GM12878 (cell line): ENCODE measurements at regions not wholly inside any gene's neighbourhood (a gene's known extent, or its start where the extent isn't known, plus 50 kb on each side); places are given as distances from the start of the nearest gene placed in this dataset.

ENCODE experiments used
- ATAC-seq: fragments of 200-7000 bp; cut with Tn5 transposase; 3 replicates; pipeline ENCODE4 v1.9.1; 2020; ENCODE audit warnings: mild to moderate bottlenecking, moderate library complexity
- BruUV-seq: library from RNA; stranded (reverse); fragments of 400-500 nt; replicated peaks from 2 replicates; lab custom pipeline; 2021; lab: Mats Ljungman, UMichigan
- CTCF ChIA-PET: fragments of 300-600 bp; sonication (Branson Sonifier 250); formaldehyde crosslinking; extraction: SDS; loops from one replicate; lab custom pipeline; 2021; ENCODE audit warnings: inconsistent platforms; lab: Yijun Ruan, JAX
- POLR2A ChIA-PET: fragments of 350-600 bp; formaldehyde crosslinking; extraction: SDS; loops from one replicate; lab custom pipeline; 2021; ENCODE audit warnings: inconsistent platforms; lab: Charles Lee
- RAD21 ChIA-PET: fragments of 300-600 bp; sonication (Branson Sonifier 250); formaldehyde crosslinking; loops from one replicate; lab custom pipeline; 2023; ENCODE audit warnings: antibody characterized with exemption; ENCODE audit not compliant: unreplicated experiment; lab: Charles Lee
- SMC1A ChIA-PET: fragments of 300-600 bp; sonication (Branson Sonifier 250); formaldehyde crosslinking; loops from one replicate; lab custom pipeline; 2023; ENCODE audit not compliant: unreplicated experiment, uncharacterized antibody; lab: Charles Lee
- DNase-seq: peaks from one replicate; pipeline ENCODE4 v3.0.0-alpha.2; 2011; ENCODE audit warnings: low read depth, low spot score
- FAIRE-seq: peaks from 3 replicates; lab custom pipeline; 2011; peaks lifted over from hg19 to GRCh38; lab: Jason Lieb, UNC
- H2AFZ ChIP-seq: 2 replicates; pipeline ENCODE4 v1.6.0; 2011; ENCODE audit warnings: low read depth, low read length, control low read depth; ENCODE audit not compliant: control insufficient read depth
- H3K27ac ChIP-seq: 2 replicates; pipeline ENCODE4 v1.5.1; 2011; ENCODE audit warnings: control low read depth; ENCODE audit not compliant: control insufficient read depth, insufficient read depth
- H3K27me3 ChIP-seq, 2 experiments: replicated peaks in 1 of 2; 2 replicates each; pipeline versions ENCODE4 v1.6.0 to v1.6.1; 2011; ENCODE audit warnings: low read length in 1 of 2; ENCODE audit not compliant: control insufficient read depth in 2 of 2, insufficient read depth in 2 of 2
- H3K36me3 ChIP-seq, 2 experiments: 2 replicates each; pipeline ENCODE4 v1.5.1; 2011; ENCODE audit warnings: low read length in 1 of 2; ENCODE audit not compliant: control insufficient read depth in 2 of 2, insufficient read depth in 2 of 2
- H3K4me1 ChIP-seq: 2 replicates; pipeline ENCODE4 v1.6.1; 2011; ENCODE audit warnings: mild to moderate bottlenecking, low read length, moderate library complexity, mixed read lengths; ENCODE audit not compliant: control insufficient read depth, insufficient read depth
- H3K4me2 ChIP-seq: 2 replicates; pipeline ENCODE4 v1.6.0; 2011; ENCODE audit warnings: control low read depth; ENCODE audit not compliant: control insufficient read depth, insufficient read depth
- H3K4me3 ChIP-seq: fragments of 200-600 bp; sonication (generic); 2 replicates; pipeline ENCODE4 v1.5.1; 2016
- H3K79me2 ChIP-seq: 2 replicates; pipeline ENCODE4 v1.6.0; 2011; ENCODE audit warnings: low read length; ENCODE audit not compliant: control insufficient read depth, insufficient read depth
- H3K9ac ChIP-seq: 2 replicates; pipeline ENCODE4 v1.8.0; 2011; ENCODE audit warnings: low read length, control low read depth, mixed read lengths; ENCODE audit not compliant: control insufficient read depth, insufficient read depth
- H3K9me3 ChIP-seq: replicated peaks from 3 replicates; pipeline ENCODE4 v1.5.1; 2011; ENCODE audit warnings: mild to moderate bottlenecking, low read length; ENCODE audit not compliant: control insufficient read depth, insufficient read depth
- H4K20me1 ChIP-seq: 2 replicates; pipeline ENCODE4 v1.6.0; 2011; ENCODE audit not compliant: control insufficient read depth, insufficient read depth
- BHLHE40 ChIP-seq, 2 experiments: fragments of 450-650 bp in 1 of 2; IDR thresholded peaks; 2 replicates each; pipeline ENCODE4 v1.6.1; 2011 to 2017; ENCODE audit warnings: low read depth in 2 of 2, borderline replicate concordance in 1 of 2, improper control_type of control experiment in 1 of 2, low read length in 1 of 2, mild to moderate bottlenecking in 1 of 2
- CBFB ChIP-seq: IDR thresholded peaks from 2 replicates; pipeline ENCODE4 v1.6.1; 2016; ENCODE audit warnings: antibody characterized with exemption, low read depth
- FOXK2 ChIP-seq: fragments of 450-650 bp; IDR thresholded peaks from 2 replicates; pipeline ENCODE4 v1.6.1; 2017; ENCODE audit warnings: mild to moderate bottlenecking, moderate library complexity
- IRF4 ChIP-seq: IDR thresholded peaks from 2 replicates; pipeline ENCODE4 v1.6.1; 2011; ENCODE audit warnings: low read depth, low read length
- RAD51 ChIP-seq: fragments of 450-650 bp; IDR thresholded peaks from 2 replicates; pipeline ENCODE4 v1.6.1; 2016; ENCODE audit warnings: moderate library complexity, mild to moderate bottlenecking, inconsistent platforms
- SPI1 ChIP-seq: IDR thresholded peaks from 2 replicates; pipeline ENCODE4 v1.6.1; 2011; ENCODE audit warnings: low read depth, mild to moderate bottlenecking, low read length, moderate library complexity, borderline replicate concordance; ENCODE audit not compliant: insufficient read depth
- WGBS: methylation state at CpG from one replicate; pipeline ENCODE4 v1.1.6; 2016; ENCODE audit warnings: low lambda C conversion rate; ENCODE audit not compliant: insufficient replicate concordance, insufficient coverage; ENCODE audit errors: missing lambda C conversion rate; 5-methylcytosine and 5-hydroxymethylcytosine counted together
- in situ Hi-C: fragments of 300-500 bp; cut with MboI; formaldehyde crosslinking; loops from 9 replicates; pipeline ENCODE4 v1.14.3; 2018; ENCODE audit warnings: mixed read lengths
- intact Hi-C: fragments of 100-400 bp; cut with micrococcal nuclease; formaldehyde crosslinking; loops from one replicate; pipeline ENCODE4 v1.14.2; 2022; ENCODE audit not compliant: unreplicated experiment

DNA sequence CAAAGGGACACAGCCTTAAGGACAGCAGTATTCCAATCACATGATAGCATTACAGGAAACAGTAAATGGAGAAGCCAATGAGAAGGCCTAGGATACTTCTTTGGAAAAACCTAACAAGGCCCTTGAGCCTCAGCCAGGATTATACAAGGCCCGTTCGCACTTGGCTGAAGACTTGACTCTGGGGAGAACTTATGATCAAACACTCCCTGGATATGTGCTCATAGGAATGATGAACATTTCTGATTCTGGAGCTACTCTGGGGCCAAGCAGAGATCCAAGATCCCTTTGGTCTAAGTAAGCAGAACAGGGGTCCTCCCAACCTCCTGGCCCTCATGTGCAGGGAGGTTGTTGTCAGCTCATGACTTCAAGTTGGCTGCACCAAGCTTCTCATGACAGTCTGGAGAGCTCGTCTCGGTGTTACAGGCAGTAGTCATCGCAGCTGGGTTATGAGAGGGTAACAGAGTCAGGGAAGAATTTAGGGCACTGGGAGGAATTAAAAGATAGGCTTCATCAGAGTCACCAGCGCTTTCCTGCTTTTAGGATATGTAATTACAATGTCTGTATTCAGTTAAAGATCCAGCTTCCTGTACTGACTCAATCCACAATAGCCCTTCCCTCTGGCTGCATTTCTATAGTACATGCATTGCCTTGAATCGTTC lies 92.5 kb upstream of the IRF2BP2 start:
- Histone ChIP-seq H3K9me3 (no peaks in the 10 kb centered on the region; the same call in 2 of the 3 replicates), H4K20me1 (no peaks in the 10 kb centered on the region), H3K4me3 (no peak overlapping the region), H3K27ac (no peak overlapping the region), H3K9ac (no peak overlapping the region), H3K4me1 (peaks cover 11% of the 10 kb centered on the region), H3K4me2 (no peak overlapping the region), H3K36me3 (no peaks in the 10 kb centered on the region), H2AFZ (no peak overlapping the region), H3K27me3 (no peaks in the 10 kb centered on the region), H3K79me2 (no peaks in the 10 kb centered on the region)
- CTCF ChIA-PET = interaction anchor here (0.6 to 3.8 kb wide), 8 partner anchors 9 to 65 kb away, joined by 3 to 15 read pairs (median 4); no protein-coding TSS in a partner anchor
- no TSS peak for BruUV-seq
- FAIRE-seq (no peak), DNase-seq (no peak), ATAC-seq (no peak)
- POLR2A ChIA-PET = interaction anchor here (0.6 to 2.9 kb wide), 7 partner anchors 10 to 380 kb away, joined by 3 to 9 read pairs (median 4); no protein-coding TSS in a partner anchor
- intact Hi-C loops (no loop called here), in situ Hi-C loops (no loop called here)
- 74% methylated on average over 7 of the region's 7 CpGs for WGBS
- TF ChIP-seq IRF4 (no peak), RAD51 (no peak), CBFB (no peak), BHLHE40 (IDR thresholded peaks at IDR 0.05; ENCODE audit: borderline replicate concordance in 1 of 2, low read depth in 2 of 2, low read length in 1 of 2) (no peak), SPI1 (no peak), FOXK2 (no peak)
- RAD21 ChIA-PET = interaction anchor here (0.7 to 7.0 kb wide), 6 partner anchors 22 to 91 kb away, joined by 3 to 98 read pairs (median 4); partner anchors contain the start of gene IRF2BP2
- SMC1A ChIA-PET = interaction anchor here (0.5 to 12.3 kb wide), 17 partner anchors 17 to 307 kb away, joined by 3 to 255 read pairs (median 4); no protein-coding TSS in a partner anchor
